GM19452 (cell line): ENCODE measurements at regions not wholly inside any gene's neighbourhood (a gene's known extent, or its start where the extent isn't known, plus 50 kb on each side); places are given as distances from the start of the nearest gene placed in this dataset.

Source experiments
- ATAC-seq: cut with Tn5 transposase; IDR thresholded peaks from one replicate; pipeline ENCODE4 v1.9.1; 2021; ENCODE audit not compliant: unreplicated experiment

DNA sequence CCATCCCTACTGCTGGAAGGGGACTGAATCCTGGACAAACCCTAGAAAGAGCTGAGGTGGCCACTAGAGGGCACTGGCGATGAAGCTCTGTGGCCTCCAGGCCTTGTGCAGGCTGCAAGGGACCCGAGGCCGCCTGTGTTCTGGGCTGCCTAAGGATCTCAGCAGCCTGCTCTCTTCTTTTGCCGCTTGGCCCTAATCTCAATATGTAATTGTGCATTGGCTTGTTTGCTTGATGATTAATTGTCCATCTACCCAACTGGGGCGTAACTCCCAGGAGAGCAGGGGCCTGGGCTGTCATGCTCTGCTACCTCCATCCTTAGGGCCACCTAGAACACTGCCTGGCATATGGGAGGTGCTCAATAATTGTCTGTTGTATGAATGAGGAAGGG is 73.8 kb downstream of the SYNE3 start:
- ATAC-seq = peak; percentile 84

DNA sequence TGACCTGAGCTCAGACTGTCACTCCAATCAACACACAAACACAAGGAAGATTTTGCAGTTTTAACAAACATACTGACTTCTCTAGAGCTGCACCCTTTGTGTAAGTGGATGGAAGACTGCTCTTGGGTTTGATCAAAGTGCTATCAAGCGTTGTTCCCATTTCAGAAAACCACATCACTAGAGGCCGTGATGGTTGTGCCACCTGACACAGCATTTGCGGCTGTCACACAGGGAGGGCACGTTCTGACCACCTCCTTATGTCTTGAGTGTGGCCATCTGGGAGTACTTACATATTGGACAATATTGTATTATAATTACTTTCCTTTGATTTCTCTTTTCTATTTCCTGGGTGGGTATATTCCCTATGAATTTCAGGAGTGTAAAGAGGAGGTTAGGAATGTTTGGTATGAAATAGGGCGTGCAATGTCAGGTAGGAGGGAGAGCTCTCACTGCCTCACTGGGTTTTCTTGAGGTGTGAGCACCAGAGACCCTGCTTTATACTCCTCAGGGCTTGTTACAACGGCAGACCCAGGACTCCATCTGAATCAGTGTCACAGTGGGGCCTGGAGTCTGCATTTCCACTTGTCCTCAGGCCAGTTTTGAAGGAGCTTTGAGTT is 74.3 kb downstream of the SYNE3 start:
- ATAC-seq = no peak

DNA sequence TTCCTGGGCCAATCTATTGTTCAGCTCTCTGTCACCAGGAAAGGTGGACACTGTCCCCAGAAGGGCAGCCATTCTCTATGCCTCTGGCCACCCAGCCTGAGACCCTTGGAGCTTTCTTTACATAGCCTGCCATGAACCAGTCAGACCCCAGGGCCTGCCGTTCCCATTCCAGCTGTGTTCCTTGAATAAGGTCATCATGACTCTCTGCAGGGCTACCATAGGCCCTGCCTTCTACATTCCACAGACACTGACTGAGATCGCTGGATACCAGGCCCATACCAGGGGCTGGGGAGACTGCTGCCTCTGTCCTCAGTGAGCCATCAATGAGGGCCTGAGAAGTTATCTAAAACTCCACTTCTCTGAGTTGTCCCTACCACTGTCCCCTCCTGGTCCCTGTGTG is 75.5 kb downstream of the SYNE3 start:
- no peak for ATAC-seq

DNA sequence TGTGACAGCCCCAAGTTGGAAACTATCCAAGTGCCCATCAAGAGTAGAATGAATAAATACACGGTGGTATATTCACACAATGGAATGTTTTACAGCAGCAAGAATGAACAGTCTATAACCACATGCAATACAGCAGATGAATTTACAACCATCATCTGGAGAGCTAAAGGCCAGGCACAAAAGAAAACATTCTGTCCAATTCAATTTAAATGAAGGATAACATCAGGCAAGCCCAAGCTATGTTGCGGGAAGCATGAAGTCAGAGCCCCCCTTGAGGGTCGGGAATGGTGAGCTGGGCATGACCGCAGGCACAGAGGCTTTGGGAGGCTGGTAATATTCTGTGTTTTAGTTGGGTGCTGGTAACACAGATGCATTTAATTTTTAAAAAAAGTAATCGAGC is 76.0 kb downstream of the SYNE3 start:
- ATAC-seq = no peak

DNA sequence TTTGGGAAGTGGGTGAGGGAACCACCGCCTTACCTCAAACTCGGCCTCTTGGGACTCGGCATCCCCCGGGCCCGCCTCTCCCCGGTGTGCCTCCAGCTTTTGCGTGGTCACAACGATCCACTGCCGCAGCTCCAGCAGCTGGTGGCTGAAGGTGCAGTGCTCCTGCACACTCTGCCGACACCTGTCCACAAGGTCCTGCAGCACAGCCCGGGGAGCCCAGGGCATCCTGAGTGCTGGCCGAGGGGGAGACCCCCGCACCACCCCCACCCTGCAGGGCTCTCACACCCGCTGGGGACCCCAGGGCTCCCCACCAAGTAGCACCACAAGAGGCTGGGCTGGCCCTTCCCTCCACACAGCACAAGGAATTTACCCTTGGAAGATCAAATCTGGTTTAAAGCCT is 76.6 kb downstream of the SYNE3 start:
- ATAC-seq = no peak

DNA sequence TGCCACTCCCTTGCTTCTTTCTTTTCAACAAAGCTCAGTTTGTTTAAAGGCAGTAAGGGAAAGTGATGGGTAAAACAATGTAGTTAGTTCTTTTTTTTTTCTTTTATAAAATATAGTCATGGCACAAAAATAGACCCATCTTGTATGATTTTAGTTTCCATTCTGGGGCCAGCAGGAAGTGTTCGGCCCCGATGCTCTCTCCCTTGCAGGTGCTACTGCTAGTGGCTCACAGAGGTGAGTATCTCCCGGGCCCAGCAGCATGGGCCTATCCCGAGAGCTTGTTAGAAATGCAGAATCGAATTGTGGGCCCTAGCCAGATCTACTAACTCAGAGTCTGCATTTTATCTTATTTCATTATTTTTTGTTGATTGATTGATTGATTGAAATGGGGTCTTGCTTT is 78.7 kb downstream of the SYNE3 start:
- no peak for ATAC-seq

DNA sequence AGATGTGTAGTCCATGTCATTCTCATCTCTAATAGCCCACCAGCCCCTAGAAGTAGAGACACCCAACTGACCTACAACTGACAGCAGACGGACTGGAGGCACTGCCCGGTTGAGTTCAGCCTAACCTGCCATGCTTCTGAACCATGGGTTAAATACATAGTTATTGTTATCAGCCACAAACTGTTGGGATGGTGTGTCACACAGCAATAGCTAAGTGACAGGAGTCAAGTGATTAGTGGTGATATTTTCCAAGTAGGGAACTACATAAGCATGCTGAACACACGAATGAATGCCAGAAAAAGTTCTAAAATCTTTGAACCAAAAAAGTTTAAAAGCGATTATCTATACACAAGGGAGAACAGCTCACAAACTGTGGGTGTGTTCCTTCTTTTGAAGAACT is 80.1 kb downstream of the SYNE3 start:
- no peak for ATAC-seq

DNA sequence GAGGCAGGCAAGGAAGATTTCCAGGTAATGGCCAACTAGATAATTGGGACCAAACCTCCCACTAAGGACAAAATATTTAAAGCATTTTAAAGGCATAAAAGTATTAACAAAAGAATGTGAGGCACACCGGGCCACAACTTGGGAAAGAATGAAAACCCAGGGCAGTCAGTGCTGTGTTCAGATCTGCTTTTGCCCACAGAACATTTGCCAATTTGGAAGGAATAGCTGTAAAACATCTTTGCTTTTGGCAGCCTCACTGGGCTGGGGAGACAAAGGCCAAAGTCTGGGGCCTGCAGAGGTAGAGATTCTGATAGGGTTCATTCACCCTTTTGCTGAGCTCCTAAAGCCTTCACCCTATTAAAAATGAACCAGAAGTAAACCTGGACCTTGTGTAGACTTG is 82.3 kb downstream of the SYNE3 start:
- no peak for ATAC-seq

DNA sequence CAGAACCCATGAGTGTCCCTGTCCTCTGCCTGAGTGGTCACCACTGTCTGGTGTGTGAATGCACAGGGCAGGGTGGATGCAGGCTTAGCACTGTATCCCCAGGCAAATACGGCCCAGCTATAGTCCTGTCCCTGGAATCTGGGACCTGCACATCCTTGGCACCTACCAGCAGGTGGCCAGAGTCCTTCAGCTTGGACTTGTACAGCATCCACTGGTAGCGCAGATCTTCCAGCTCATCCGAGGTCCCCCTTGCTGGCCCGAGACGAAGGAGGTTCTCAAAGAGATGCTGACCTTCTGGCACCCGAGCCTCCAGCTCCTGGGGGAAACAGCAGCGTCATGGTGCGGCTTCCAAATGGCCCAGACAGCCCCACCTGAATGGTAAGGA is 83.4 kb downstream of the SYNE3 start:
- no peak for ATAC-seq

DNA sequence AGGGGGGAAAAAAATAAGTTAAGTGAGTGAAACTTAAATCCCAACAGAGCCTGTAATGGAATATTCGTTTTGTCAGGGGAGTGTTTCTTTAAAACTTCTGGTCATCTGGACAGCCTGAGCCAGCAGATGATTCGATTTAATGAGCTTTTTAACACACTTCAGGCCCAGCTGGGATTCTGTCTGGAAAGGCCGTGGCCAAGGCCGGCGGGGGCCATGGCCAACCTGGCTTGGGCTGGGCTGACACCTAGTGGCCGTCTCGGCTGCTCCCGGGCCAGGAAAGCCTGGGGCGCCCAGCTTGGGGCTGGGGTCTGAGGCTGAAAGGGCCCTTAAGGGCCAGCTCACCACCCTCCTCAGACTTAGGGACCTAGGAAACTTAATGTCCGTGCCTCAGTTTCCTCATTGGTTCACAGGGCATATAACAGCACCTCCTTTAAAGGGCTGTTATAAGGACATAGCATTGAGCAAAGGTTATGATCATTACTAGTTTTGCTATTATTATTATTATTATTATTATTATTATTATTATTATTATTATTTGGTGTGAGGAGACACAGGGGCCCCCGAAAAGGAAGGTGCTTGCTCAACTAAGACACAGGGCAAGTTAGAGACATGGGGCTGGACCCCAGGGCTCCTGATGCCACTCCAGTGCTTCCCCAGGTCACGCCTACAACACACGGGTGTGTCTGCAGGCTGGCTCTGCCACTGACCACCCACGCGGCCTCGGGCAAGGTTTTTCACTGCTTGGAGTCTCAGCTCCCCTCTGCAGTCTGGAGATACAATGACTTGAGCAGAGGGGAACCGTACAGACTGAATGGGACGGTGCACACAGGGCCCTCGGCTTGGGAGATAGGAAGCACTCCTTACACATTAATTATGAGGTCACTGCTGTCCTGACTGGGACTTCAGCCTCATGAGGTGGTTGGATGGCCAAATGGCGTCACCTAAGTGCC is 84.0 kb downstream of the SYNE3 start:
- no peak for ATAC-seq

DNA sequence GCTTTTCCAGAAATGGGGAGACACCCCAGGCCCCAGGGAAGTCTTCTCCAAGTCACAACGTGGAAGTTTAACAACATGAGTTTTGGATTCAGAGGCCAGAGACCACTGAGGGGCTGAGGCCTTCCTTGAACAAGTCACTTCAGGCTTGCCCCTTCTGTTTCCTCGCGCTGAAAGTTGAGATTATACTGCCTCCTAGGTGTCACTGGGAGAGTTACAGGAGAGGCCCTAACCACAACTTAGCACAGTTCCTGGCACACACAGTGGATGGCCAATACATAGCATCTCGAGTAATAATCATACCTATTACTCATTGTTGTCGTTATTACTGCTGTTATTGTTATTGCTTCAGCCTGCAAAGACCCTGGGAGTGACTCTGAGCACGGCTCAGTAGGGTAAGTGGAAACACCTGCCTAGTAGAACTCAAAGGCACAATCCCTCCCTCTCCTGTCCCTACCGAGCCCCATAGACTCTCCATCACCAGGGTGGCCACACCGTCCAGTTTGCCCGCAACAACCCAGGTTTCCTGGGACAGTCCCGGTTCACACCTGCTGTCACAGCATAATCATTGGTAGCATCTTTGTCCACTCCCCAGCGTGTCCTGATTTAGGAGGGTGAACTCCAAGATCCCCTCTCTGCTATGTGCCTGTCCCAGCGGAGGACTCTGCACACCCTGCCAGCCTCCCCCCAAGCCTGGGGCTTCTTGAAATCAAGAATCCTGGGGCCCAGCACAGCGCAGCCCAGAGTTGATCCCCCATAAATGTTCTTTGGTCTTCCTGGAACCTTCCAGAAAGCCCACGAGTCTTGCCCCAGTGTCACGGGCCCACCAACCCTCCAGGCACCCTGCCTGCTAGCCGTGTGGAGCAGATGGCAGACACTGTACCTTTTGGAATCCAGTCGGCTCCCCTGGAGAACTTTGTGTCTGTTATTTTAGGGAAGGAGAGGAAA is 85.0 kb downstream of the SYNE3 start:
- no peak for ATAC-seq

DNA sequence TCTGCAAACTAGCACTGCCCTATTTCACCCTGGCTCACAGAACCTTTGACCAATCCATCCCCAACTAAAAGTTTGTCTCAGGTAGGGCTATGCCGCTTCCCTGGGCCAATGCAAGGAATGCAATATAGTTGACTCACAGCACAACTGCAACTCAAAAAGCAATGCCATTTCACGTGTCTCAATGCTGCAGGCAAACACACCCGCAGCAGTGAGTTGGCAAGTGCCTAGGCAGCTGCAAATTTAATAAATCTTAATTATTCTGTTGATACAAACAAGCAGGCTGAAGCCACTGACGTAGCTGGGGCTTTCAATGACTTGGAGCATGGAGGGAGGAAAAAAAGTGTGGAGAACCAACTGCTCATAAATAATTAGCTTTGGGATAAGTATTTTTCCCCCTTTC is 87.9 kb downstream of the SYNE3 start:
- ATAC-seq = no peak

DNA sequence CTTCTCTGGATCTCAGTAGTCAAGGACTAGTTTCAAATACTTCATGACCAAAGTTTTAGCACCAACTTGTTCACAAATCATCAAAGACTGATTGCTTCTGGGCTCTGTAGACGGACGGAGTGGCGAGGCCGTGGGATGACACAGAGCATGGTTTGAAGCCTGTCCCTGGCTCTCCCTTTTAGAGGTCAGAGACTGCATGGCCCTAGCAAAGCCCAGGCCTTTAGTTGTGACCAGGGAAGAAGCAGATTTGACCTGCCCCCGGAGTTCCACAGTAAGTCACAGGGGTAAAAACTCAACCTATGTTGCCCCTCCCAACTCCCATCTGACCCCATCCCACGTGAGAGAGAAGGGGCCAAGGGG is 90.4 kb downstream of the SYNE3 start:
- ATAC-seq = no peak

DNA sequence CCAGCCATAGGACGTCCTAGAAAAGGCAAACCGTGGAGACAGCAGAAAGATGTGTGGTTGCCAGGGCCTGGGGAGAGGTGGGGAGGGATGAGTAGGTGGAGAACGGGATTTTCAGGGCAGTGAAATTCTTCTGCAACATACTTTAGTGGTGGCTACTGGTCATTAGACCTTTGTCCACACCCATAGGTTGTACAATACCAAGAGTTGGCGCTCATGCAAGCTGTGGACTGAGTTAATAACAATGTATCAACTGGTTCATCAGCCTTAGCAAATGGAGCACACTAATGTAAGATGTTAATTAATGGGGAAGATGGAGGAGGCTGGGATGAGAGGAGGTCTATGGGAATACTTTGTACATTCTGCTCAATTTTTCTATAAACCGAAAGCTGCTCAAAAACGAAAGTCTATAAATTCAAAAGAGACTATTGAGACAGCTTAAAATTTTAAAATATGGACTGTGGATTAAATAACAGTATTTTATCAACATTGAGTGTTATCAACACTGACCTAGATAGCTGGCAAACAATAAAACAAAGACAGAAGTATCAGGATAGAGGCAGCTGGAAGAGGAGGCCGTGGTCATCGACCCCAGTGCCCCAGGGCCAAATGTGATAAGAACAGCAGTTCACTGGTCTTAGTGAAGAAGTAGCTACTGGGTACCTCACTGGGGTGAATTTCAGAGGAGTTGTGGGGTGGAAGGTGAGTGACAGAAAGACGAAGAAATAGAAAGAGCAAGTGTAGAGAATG is 90.9 kb downstream of the SYNE3 start:
- ATAC-seq = no peak

DNA sequence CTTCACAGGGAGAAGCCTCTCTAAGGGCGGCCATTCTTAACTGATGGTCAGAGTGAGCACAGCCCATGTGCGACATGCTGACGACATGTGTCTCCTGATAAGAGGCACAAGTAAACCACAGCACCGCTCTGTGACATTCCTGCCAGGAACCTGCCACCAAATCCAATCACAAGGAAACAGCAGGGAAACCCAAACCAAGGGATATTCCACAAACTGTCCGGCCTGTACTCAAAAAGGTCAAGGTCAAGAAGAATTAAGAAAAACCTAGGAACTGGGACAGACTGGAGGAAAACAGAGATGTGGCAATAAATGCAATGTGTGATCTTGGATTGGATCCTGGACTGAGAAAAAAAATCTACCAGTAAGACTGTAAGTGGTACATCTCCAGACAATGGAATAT is 91.9 kb downstream of the SYNE3 start:
- no peak for ATAC-seq

DNA sequence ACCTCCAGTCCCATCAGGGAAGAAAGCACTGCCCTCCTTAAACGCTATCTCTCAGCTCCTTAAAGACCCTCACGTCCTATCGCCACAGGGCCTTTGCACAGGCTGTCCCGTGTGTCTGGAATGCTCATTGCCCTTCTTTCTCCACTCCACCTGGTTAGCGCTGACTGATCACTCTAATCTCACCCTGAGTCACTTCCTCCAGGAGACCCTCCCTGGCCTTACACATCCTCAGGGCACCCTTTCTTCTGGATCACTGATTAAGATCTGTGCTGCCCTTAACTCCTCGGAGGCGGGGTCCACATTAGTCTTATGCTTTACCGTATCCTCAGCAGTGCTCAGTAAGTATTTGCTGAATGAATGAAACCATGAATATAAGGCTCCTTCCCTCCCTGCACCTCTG is 94.7 kb downstream of the SYNE3 start:
- no peak for ATAC-seq

DNA sequence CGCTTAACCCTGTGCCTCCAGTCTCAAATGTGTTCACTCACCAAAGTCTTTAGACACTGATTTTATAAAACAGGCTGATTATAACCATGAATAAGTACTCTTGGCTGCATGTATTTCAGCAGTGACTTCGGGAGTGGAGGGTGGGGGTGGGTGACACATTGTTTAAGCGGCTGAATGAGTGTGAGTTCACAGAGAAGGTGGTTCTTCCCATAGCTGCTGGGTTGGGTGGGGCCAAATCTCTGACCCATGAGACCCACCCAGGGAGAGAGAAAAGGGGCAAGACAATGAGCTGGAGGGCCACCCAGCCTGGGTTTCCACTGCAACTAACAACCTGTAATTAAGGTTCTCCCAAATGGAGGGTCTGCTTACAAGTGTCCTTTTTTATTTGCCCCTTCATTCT is 96.4 kb downstream of the SYNE3 start:
- no peak for ATAC-seq

DNA sequence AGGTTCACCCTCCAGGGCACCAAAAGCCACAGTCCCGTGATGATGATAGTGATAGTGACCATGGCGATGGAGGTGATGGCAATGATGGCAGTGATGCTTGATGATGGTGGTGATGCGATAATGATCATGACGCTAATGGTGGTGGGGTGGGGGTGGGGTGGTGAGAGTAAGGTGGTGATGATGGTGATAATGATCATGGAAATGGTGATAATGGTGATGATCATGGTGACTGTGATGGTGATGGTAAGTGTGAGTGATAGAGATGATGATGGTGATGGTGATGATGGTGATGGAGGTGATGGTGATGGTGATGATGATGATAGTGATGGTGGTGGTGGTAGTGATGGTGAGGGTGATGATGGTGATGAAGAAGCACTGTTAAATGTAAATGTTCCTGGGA is 96.9 kb downstream of the SYNE3 start:
- ATAC-seq = no peak

DNA sequence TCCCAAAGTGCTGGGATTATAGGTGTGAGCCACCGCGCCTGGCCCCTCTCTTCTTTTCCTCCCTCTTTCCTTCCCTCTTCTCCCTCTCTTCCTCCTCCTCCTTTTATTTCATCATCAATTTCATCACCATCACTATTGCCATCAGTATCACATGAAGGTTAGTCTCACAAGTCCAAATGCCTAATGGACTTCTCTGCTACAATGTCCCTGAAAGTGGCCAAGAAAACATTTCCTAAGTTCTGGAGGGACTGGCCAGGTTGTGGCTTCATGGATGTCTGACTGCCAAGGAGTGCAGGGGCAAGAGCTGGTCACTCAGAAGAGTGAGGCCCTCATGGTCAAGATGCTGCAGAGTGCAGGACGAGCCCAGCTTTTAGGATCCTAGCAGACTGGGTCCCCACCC is 97.6 kb downstream of the SYNE3 start:
- no peak for ATAC-seq

DNA sequence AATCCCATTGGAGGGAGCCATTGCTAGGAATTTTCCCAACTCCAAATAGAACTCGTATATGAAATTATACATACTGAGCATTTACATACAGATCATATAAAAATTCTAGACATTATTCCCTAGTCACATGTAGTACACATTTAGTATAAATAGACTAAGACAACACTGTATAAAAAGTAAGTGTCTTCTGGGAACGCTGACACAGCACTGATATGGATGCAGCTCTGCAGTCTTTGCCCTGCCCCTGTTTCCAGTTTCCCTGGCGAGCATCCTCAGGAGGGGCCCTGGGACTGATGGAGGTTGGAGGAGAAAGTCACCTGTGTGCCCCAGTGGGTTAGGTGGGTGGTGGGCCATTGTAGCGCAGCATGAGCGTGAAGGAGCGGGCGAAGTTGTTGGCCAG is 97.8 kb upstream of the CLMN start:
- ATAC-seq = no peak

DNA sequence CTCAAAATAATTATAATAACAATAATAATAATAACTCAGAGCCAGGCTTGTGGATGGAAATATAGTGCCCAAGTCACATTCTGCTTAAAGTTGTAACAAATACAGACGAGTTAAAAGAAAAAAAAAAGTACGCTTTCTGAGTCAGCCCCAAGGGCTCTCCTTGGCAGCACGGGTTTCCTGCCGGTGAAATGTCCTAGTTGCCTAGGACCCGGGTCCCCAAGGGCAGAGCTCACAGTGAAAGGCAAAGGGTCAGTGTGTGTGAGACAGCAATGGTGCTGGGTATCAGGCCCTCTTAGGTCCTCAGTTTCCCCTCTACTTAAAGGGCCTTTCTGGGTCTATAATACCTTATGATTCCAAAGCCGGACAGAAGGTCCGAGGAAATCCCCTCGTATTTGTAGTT is 96.3 kb upstream of the CLMN start:
- ATAC-seq = no peak
